Left kidney (tissue), 1 donor: ENCODE measurements at regions not wholly inside any gene's neighbourhood (a gene's known extent, or its start where the extent isn't known, plus 50 kb on each side); places are given as distances from the start of the nearest gene placed in this dataset.

Experiments used
- DNase-seq: peaks from one replicate; pipeline ENCODE4 v3.0.0-alpha.2; 2013

DNA sequence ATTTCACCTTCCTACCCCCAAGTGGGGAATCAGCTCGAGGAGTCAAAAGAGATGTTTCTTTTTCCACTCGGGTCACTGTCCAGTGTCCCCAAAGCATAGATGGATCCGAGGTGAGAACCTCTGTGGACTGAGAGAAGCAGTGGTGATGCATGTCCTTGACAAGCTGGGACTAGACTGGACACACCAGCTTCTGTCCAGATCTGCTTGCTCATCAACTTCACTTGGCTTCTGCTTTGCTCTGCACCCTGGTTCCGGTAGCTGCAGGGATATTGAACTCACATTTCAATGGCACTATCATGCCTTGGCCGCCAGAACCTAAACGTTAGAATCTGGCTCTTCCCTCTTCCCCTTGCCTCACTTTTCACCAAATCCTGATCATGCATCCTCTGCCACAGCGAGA lies 50.3 kb upstream of the CXCL12 start:
- no peak for DNase-seq

DNA sequence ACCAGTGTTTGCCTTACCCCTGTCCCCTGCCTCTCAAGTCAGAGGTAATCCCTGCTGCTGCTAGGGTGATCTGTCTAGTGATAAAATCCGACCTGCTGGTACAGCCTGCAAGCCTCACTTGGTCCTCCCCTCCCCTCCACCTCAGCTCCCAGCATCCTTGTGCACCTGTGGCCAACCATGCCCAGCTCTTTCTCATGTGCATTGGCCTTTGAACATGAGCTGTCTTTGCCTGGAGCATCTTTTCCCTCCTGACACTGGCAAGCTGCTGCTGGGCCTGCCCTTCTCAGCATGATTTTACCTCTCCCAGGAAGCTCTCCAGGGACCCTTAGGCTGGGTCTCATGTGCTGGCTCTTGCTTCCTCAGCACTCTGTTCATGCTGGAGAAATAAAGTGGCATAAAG lies 51.3 kb upstream of the CXCL12 start:
- no peak for DNase-seq

DNA sequence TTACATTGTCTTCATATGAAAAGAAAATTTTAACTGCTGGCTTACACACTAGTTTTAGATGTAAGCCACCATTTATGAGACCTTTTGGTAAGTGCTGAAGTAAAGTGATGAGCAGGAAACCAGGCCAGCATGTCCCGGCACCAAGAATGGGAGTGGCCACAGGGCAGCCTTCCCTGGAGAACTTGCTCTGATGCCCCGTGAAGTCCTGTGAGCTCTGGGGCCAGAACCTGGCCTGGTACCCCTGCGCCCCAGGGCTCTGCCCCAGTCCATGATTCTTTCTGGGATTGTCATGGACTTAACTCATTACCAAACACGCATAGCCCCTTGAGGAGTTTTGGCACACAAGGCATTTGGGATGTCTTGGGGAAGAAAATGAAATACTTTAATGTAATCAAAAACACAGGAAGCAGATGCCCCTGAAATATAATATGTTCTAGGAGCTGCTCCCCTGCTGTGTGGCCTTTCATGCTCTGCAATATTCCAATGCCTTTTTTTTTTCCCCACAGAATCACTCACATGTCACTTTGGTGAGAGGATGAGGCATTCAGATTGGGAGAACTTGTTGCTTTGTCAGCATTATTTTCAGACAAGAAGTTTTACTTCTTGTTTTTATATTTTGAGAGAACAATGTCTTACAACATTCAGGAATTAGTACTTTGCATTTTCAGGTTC lies 53.1 kb upstream of the CXCL12 start:
- no peak for DNase-seq

DNA sequence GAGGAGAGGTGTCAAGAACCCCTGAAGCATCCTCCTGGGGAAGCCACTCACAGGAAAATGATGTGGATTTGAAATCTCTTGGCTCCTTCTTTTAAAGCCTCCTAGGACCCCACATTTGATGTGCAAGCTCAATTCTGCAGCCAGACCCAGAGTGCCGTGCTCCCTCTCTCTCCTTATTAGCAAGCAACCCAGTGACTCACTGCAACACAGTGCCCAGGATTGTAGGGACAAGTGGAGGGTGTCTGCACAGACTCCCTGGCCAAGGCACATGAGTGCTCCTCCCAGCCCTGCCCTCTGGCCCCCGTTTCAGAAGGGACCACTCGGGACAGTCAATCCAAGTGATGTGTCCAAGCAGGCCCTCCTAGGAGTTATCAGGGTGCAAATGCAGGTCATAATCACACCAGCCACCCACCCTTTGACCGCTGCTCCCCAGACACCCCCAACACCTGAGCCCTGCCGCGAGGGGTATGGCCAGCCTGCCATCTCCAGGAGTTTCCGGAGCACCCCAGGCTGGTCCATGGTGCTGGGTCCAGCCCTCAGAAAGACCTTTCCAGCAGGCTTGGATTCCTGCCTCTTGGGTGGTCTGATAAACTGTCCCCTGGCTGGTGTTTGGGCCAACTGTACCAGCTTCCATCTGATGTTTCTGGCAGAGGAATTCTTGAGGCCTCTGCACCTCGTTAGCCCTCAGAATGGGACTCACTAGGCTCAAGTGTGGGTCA lies 54.5 kb upstream of the CXCL12 start:
- DNase-seq, result no peak

DNA sequence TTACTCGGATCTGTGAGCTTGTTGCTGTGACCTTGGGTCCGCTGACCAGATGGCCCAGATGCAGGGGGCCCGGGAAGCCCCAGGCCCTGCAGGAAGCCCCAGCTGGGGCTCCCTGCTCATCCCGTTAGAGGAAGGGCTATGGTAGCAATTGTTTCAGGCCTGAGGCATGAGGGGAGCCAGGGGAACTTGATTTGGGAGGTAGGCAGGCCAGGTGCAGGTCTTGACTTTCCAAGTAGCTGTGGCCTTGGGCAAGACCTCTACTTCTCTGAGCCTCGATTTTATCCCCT lies 55.0 kb upstream of the CXCL12 start:
- DNase-seq, result no peak

DNA sequence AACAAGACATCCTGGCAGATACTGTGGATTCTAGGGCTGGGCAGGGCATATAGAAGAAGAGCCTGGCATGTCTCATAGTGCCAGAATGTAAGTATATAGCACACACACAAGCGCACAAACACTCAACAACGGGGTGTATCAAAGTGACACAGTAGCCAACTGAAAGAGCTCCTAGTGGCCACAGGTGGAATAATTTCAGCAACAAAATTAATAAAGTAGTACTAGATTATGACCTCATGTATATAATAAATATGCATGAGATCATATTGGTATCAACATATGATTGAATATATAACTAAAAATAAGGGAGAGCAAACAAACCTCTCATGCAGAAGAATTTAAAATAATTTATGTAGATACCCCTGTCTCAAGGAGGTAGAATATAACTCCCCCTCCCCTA lies 72.4 kb upstream of the CXCL12 start:
- no peak for DNase-seq

DNA sequence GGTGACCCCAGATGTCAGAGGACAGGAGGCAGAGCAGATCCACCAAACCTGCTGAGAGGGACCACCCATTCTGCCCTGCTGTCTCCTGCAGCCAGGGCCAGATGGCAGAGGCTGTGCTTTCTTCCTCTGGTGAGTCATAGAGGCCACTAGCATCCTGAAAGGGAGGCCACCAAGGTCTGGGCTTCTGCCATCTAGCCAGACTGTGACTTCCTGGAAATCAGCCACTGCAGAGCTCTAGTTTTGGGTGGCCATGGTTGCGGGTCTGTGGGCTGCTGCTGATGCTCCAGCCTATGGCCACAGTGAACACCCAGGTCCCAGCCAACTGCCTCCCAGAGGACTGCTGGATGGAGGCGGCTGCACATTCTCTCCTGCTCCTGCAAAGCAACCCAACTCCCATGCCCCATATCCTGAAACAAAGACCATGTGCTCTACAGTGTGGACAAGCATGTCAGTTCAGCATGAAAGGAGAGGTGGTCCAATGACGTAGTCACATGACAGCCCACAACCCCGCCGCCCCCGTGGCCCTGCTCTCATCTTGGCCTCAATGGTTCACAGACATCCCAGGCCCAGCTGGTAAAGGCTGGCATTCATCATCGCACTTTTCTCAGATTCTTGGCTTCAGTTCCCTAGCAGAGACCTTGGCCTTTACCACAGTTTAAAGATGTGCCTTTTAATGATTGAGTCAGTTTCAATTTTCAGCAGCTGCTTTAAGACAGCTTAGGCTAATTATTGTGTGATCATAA lies 73.9 kb upstream of the CXCL12 start:
- DNase-seq, result no peak

DNA sequence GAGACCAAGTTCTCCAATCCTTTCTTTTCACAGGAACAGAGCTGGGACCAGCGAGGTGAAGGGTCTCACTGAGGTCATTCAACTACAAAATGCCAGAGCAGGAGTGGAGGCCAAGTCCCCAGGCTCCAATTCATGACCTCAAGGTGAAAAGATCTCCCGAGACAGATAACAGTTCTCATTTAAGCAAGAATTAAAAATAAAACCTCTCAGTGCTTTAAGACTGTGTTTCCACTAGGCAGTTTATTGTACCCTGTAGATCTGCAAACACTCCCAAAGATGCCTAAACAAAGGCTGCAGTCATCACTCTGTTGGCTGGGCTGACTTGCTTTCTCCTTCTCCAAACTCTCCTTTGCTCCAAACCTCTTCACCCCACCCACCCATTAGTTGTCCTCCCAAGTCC lies 74.8 kb upstream of the CXCL12 start:
- DNase-seq, result no peak

DNA sequence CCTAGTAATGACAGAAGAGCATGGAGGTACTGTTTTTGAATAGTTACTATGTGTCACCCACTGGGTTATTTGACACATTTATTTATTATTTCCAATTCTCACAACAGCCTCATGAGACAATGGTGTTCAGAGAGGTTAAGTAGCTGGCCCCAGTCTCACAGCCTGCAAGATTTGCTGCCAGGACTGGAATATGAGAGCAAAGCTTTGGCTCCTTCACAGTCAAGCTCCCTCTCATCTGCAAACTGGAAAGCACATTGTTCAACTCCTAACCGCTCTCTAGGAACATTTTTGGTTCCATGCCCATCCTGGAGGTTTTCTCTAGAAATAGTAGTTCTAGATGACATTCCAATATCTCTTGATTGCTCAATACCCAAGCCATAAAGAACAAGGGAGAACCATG lies 75.5 kb upstream of the CXCL12 start:
- DNase-seq, result no peak

DNA sequence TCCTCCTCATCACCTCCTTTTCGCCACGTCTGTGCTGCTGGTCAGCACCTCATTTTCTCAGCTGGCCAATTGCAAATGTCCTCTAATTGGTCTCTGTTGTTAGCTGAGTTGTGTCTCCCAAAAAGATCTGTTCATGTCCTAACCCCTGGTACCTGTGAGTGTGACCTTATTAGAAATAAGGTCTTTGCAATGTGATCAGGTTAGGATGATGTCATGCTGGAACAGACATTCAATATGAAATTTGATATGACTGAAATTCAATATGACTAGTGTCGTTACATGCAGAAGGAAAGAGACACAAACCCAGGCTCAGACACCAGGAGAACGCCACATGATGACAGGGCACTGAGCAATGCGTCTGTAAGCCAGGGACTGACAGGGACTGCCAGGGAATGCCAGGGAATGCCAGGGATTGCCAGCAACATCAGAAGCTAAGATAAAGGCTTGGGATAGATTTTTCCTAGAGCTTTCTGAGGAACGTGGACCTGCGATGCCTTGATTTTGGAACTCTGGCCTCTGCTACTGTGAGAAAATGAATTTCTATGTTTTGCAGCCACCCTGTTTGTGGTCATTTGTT lies 77.5 kb upstream of the CXCL12 start:
- DNase-seq, result no peak

DNA sequence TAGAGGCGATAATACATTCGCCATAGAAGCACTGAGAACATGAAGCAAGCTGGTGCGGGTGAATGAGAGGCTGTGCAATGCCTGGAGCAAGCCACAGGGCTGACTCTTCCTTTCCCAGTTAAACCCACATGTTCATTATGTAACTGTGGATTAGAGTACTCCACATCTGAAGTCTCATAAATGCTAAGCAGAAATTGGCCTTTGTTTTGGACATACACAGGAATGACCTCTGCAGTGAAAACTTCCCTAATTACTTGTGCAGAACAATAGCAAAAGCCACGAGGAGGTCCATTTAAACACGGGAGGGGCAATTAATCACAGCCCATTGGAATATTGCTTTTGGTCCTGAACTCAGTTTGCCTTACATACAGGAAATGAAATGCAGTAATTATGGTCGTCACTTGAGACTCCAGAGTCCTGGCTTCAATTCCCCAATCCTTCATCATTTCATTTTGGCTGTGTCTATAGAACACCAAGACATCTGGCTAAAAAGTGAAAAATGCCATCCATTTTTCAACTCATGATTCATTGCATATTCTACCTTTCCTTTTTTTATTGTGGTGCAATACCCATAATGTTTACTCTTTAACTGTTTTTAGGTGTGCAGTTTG lies 78.7 kb upstream of the CXCL12 start:
- no peak for DNase-seq

DNA sequence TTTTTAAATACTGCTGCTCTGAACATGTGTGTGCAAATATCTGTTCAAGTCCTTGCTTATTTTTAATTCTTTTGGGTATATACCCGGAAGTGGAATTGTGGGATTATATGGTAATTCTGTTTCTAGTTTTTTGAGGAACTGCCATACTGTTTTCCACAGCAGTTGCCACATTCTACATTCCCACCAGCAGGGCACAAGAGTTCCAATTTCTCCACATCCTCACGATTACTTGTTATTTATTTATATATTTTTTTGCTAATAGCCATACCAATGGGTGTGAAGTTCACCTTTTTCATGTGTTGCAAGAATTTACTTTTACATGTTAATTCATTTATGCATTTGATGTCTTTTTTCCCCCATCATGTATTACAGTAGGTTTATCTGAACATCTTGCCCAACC lies 79.6 kb upstream of the CXCL12 start:
- DNase-seq, result no peak

DNA sequence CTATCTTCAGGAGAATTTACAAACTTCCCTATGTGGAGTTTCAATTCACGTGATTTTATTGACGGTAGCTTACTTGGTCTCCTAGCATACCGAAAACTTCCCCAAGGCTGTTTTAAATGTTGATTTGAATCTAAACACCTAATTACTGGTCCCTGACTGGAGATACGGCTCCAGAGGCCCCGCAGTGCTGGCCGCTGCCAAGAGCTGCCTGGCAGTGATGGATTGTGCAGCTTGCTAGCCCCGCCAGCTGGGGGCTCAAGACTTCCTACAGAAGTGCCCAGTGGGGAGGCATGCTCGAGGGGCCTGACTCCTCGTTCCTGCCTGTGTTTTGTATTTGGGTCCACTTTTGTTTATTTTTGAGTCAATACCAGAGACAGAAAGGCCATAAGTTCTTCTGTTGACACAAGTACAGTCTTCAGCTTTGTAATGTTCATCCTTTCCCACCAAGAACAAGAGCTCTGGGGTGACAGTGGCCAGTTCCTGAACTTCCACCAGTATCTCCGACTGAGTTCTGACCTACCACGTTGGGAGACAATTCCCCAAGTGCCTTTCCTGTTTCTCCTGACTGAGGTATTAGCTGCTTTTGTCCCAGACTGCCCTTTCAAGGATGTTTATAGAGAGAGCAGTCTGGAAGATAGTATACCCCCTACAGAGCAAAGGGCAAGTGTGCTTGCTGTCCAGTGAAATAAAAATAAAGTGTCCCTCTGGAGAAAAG lies 80.7 kb upstream of the CXCL12 start:
- no peak for DNase-seq

DNA sequence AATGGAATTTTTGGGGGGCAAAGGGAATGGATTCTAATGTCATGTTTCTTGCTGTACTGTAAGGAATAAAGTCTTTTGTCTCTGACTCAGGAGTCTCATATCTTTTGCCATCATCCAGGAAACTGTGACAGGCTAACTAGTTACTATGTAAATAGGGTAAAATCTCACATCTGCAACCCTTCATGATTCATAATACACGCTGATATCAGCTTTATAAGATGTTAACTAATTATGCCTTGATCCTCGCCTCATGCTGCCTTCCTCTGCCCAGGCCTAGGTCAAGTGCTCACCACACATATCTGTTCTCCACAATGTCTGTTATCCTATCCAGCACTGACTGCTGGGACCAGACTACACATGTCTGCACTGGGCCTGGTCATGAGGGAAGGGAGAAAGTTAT lies 81.3 kb upstream of the CXCL12 start:
- DNase-seq, result no peak

DNA sequence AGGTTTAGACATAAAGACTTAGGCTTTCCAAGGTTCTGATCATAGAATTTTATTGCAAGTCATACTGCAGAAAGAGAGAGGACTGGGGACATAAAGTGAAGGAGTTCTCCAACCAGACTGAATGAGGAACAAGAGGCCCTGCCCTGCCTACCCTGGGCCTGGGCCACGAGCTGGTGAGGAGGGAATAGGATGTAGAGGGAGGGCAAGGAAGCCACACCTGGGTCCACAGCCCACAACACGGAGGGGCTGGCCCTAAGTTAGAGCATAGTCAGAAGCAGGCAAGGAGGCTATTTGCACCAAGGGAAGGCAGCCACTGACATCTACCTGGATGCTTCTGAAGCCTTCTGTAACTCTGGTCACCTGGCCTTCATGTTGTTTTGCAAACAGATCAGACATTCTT lies 82.2 kb upstream of the CXCL12 start:
- no peak for DNase-seq

DNA sequence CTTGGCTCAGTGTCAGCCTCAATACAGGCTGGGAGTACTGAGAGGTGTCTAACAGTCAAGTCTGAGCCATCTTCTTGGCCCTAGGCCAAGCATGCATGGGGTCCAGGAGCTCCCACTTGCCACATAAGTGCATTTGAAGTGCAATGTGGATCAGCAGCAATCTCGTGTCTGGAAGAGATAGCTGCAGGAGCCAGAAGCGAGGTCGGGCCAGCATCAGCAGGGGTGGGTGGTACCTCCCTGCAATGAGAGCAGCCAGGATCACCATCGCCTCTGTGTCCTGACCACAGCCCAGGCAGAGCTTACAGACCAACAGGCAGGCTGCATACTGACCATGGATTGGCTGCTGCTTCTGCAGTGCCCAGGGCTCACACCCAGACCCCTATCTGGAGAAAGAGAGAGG lies 83.0 kb upstream of the CXCL12 start:
- no peak for DNase-seq

DNA sequence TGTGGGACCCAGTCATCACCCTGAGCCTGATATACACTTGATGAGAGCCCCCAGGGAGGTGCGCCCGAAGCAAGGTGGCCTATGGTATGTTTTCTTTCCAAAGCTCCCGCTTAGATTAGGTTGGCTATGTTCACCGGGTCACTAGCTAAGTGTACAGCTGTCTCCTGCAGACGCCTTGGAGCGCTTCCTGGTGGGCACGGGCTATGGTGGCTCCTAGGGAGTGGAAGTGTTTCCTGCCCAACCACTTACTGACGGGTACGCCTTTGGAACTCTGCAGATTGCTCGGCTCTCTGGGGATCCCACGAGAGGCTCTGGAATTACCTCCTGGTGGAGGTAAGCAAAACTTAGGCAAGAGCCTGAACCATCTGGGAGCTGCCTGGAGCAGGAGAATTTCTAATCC lies 83.6 kb upstream of the CXCL12 start:
- DNase-seq, result no peak

DNA sequence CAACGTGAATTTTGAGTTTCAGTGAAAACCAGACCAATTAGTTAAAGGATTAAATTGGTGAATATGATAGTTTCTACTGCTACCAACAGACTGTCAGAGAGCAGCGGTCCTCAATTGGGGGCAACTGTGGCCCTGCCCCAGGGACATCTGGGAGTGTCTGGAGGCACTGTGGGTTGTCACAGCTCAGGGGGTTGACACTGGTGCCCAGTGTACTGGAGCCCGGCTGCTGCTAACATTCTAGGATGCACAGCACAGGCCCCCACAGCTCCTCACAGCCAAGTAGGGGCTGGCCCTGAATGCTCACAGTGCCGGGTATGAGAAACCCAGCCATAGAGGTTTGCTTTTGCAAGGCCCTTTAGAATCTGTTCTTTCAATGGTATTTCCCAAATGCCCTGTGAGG lies 84.1 kb upstream of the CXCL12 start:
- DNase-seq, result no peak

DNA sequence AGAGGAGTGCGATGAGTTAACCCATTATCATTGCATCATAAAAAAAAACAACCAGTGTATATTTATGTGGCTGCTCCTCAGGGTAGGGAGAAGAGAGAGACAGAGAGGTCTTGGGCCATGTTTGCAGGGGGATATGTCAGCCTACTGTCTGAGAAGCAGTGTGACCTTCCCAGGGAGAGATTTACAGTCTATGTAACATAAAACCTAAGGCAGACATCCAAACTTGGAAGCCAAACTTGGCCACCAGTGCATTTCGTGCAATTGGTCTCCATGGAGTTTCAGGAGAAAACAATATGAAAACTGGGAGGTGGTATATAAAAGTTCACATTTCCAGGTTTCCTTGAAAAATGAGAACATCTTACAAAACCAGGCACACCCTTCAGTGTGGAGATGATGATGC lies 85.9 kb upstream of the CXCL12 start:
- peak; percentile 33 for DNase-seq

DNA sequence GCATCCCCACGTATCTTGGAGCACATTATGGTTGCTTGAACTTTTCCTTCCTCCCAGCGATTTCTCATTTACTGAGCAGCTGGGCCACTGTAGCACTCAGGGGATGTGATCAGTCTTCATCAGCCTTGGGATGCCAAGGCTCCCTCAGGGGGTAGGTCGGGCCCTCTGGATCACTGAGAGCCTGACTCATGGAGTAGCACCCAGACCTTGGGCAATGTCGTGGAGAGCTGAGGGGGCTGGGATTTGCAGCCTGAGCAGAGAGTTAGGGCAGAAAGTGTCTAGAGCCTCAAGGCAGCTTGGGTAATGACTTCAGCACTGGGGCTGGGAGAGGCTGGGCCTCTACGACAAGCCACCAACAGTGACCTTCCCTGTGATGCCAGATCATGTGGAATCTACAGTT lies 86.5 kb upstream of the CXCL12 start:
- no peak for DNase-seq

DNA sequence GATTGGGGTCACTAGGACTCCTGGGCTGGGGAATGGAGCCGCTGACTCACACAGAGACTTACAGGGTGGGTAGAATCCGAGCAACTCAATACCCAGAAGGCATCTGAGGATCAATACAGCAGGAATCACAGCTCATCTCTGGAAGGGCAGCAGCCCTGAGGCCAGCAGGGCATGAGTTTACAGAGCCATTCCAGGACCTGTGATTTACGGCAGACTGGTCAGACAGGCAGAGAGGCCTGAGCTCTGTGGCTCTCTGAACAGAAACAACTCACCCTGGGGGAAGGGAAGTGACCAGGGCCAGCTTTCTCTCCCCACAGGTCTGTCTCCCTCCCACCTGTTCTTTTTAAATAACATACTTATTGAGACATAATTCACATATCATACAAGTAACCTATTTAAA lies 88.2 kb upstream of the CXCL12 start:
- DNase-seq, result no peak

DNA sequence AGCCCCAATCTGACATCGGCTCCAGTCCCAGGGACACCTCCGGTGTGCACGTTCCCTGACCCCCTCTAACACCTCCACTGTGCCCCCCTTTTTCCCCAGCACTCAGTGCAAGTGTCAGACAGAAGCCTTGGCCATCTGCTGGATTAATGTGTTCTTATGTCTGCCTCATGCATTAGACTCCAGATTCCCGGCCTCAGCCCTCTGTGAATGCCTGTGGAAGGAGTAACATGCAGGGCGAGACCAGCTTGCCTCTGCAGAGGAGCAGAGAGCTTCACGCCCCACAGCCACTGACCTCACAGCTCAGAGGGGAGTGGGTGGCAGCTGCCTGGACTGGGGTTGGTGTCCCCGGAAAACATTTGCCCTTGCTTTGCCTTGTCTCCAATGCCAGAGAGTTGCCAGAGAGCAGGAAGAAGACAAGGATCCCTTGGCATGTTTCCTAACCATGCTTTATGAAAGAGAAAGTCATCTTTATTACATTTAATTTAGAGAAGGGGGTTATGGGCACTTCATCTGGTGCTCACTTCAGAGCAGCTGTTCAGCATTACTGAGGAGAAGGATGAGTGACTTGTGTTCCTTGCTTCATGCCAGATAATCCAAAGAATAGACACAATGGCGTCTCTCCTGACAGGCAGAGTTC lies 91.6 kb upstream of the CXCL12 start:
- DNase-seq, result no peak
